ENCODE measurements at regions not wholly inside any gene's neighbourhood (a gene's known extent, or its start where the extent isn't known, plus 50 kb on each side); places are given as distances from the start of the nearest gene placed in this dataset.

GRCh38 chr2:176959614-176960013, 253.0 kb upstream of the HNRNPA3 start:
- TF ChIP-seq TAF1 (IDR thresholded peaks at IDR 0.05; ENCODE audit: low read depth): no peak
- no peak for TF ChIP-seq EGR1 (IDR thresholded peaks at IDR 0.05)
- TF ChIP-seq REST (IDR thresholded peaks at IDR 0.05; ENCODE audit: low read depth): no peak
- TF ChIP-seq MAX (IDR thresholded peaks at IDR 0.05): no peak
- TF ChIP-seq EP300 (IDR thresholded peaks at IDR 0.05; ENCODE audit: borderline replicate concordance): no peak
- no peak for TF ChIP-seq NFIC (IDR thresholded peaks at IDR 0.05)
- TF ChIP-seq TCF12 (IDR thresholded peaks at IDR 0.05; ENCODE audit: low read depth): no peak
- TF ChIP-seq USF1 (IDR thresholded peaks at IDR 0.05): no peak
- no peak for TF ChIP-seq FOXM1 (IDR thresholded peaks at IDR 0.05; ENCODE audit: borderline replicate concordance, low read depth)
- no peak for TF ChIP-seq ZBTB7A (IDR thresholded peaks at IDR 0.05; ENCODE audit: low read depth)
